ENCODE measurements at regions not wholly inside any gene's neighbourhood (a gene's known extent, or its start where the extent isn't known, plus 50 kb on each side); places are given as distances from the start of the nearest gene placed in this dataset.

DNA sequence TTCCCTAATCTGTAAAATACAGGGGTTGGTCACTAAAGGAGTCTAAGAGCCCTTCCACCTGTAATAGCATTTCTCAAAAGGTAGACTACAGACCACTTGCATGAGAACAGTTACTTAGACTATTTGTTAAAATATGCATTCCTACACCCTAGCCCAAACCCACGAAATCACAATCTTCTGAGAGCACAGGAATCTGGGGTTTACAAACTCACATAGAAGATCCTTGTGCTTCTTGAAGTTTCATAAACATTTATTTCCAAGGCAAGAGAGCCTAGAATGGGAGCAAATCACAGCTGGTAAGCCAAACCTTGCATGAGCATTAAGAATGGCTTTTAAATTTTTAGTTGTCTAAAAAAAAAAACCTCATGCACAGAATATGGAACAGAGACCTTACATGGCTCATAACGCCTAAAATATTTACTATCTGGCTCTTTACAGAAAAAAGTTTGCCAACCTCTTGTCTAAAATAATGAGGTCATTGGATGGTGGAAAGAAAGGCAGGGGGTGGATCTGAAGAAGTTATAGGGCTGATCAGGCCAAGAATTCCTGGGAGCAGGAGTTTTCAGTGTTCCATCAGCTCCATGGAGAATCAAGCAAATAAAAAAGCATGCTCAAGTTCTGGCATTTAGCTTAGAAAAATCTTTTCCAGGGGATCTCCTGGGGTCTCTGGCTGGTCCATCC, 133.4 kb downstream of the CCDC34 start:
- TF ChIP-seq EZH2 (IDR thresholded peaks at IDR 0.05; ENCODE audit: borderline replicate concordance, low read depth, low read length) (no peak), FOXM1 (IDR thresholded peaks at IDR 0.05; ENCODE audit: low read depth) (no peak), FOXM1 (CRISPR knock-in tag; IDR thresholded peaks at IDR 0.05; ENCODE audit: low read depth) (no peak), POLR2A (conservative IDR thresholded peaks at IDR 0.05) (no peak), SMAD4 (CRISPR knock-in tag; conservative IDR thresholded peaks at IDR 0.05) (no peak), SAFB (IDR thresholded peaks at IDR 0.05; ENCODE audit: borderline replicate concordance, low read depth, low read length) (no peak), ZNF274 (IDR thresholded peaks at IDR 0.05; ENCODE audit: borderline replicate concordance, low read depth, low read length) (no peak), POLR2AphosphoS2 (IDR thresholded peaks at IDR 0.05; ENCODE audit: low read length) (no peak), NONO (IDR thresholded peaks at IDR 0.05; ENCODE audit: low read depth in 2 of 2, low read length in 1 of 2) (no peak), CSDE1 (IDR thresholded peaks at IDR 0.05) (no peak)
- TF ChIP-seq, protein P1, sequence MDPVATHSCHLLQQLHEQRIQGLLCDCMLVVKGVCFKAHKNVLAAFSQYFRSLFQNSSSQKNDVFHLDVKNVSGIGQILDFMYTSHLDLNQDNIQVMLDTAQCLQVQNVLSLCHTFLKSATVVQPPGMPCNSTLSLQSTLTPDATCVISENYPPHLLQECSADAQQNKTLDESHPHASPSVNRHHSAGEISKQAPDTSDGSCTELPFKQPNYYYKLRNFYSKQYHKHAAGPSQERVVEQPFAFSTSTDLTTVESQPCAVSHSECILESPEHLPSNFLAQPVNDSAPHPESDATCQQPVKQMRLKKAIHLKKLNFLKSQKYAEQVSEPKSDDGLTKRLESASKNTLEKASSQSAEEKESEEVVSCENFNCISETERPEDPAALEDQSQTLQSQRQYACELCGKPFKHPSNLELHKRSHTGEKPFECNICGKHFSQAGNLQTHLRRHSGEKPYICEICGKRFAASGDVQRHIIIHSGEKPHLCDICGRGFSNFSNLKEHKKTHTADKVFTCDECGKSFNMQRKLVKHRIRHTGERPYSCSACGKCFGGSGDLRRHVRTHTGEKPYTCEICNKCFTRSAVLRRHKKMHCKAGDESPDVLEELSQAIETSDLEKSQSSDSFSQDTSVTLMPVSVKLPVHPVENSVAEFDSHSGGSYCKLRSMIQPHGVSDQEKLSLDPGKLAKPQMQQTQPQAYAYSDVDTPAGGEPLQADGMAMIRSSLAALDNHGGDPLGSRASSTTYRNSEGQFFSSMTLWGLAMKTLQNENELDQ (CRISPR knock-in tag; IDR thresholded peaks at IDR 0.05; ENCODE audit: borderline replicate concordance), result no peak
- TF ChIP-seq, protein P2, sequence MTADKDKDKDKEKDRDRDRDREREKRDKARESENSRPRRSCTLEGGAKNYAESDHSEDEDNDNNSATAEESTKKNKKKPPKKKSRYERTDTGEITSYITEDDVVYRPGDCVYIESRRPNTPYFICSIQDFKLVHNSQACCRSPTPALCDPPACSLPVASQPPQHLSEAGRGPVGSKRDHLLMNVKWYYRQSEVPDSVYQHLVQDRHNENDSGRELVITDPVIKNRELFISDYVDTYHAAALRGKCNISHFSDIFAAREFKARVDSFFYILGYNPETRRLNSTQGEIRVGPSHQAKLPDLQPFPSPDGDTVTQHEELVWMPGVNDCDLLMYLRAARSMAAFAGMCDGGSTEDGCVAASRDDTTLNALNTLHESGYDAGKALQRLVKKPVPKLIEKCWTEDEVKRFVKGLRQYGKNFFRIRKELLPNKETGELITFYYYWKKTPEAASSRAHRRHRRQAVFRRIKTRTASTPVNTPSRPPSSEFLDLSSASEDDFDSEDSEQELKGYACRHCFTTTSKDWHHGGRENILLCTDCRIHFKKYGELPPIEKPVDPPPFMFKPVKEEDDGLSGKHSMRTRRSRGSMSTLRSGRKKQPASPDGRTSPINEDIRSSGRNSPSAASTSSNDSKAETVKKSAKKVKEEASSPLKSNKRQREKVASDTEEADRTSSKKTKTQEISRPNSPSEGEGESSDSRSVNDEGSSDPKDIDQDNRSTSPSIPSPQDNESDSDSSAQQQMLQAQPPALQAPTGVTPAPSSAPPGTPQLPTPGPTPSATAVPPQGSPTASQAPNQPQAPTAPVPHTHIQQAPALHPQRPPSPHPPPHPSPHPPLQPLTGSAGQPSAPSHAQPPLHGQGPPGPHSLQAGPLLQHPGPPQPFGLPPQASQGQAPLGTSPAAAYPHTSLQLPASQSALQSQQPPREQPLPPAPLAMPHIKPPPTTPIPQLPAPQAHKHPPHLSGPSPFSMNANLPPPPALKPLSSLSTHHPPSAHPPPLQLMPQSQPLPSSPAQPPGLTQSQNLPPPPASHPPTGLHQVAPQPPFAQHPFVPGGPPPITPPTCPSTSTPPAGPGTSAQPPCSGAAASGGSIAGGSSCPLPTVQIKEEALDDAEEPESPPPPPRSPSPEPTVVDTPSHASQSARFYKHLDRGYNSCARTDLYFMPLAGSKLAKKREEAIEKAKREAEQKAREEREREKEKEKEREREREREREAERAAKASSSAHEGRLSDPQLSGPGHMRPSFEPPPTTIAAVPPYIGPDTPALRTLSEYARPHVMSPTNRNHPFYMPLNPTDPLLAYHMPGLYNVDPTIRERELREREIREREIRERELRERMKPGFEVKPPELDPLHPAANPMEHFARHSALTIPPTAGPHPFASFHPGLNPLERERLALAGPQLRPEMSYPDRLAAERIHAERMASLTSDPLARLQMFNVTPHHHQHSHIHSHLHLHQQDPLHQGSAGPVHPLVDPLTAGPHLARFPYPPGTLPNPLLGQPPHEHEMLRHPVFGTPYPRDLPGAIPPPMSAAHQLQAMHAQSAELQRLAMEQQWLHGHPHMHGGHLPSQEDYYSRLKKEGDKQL (CRISPR knock-in tag; IDR thresholded peaks at IDR 0.05; ENCODE audit: borderline replicate concordance), result no peak
- TF ChIP-seq, protein P3, sequence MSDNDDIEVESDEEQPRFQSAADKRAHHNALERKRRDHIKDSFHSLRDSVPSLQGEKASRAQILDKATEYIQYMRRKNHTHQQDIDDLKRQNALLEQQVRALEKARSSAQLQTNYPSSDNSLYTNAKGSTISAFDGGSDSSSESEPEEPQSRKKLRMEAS (CRISPR knock-in tag; IDR thresholded peaks at IDR 0.05), result no peak

Measured in K562 (cell line).